H9 (cell line): ENCODE measurements at regions not wholly inside any gene's neighbourhood (a gene's known extent, or its start where the extent isn't known, plus 50 kb on each side); places are given as distances from the start of the nearest gene placed in this dataset.

Source experiments
- DNase-seq: peaks from one replicate; pipeline ENCODE4 v3.0.0-alpha.2; 2017
- H2AFZ ChIP-seq: one replicate; pipeline ENCODE4 v1.6.1; 2013; ENCODE audit warnings: mild to moderate bottlenecking, low read length, control low read depth, moderate library complexity
- H2AK5ac ChIP-seq: 2 replicates; pipeline ENCODE4 v1.6.1; 2013; ENCODE audit warnings: low read length, control low read depth, mixed read lengths; ENCODE audit not compliant: insufficient read length
- H2BK120ac ChIP-seq: one replicate; pipeline ENCODE4 v1.6.1; 2013; ENCODE audit warnings: low read depth, mild to moderate bottlenecking, low read length, control low read depth, inconsistent platforms; ENCODE audit not compliant: poor library complexity, severe bottlenecking
- H2BK12ac ChIP-seq: 2 replicates; pipeline ENCODE4 v1.6.1; 2013; ENCODE audit warnings: low read length, control low read depth, mixed read lengths, low read depth; ENCODE audit not compliant: insufficient read length
- H2BK15ac ChIP-seq: 2 replicates; pipeline ENCODE4 v1.6.1; 2013; ENCODE audit warnings: low read depth, low read length, control low read depth
- H2BK20ac ChIP-seq: one replicate; pipeline ENCODE4 v1.6.1; 2013; ENCODE audit warnings: low read depth, mild to moderate bottlenecking, low read length, control low read depth, inconsistent platforms; ENCODE audit not compliant: poor library complexity, severe bottlenecking
- H2BK5ac ChIP-seq: 2 replicates; pipeline ENCODE4 v1.6.1; 2013; ENCODE audit warnings: low read length, control low read depth, mixed read lengths; ENCODE audit not compliant: insufficient read length
- H3K14ac ChIP-seq: 2 replicates; pipeline ENCODE4 v1.6.1; 2013; ENCODE audit warnings: low read length, control low read depth; ENCODE audit not compliant: insufficient read depth
- H3K18ac ChIP-seq: 2 replicates; pipeline ENCODE4 v1.6.1; 2013; ENCODE audit warnings: low read depth, mild to moderate bottlenecking, mixed read lengths, low read length, control low read depth; ENCODE audit not compliant: insufficient read length
- H3K23ac ChIP-seq: 2 replicates; pipeline ENCODE4 v1.6.1; 2013; ENCODE audit warnings: low read length, control low read depth, mixed read lengths, low read depth; ENCODE audit not compliant: insufficient read length
- H3K23me2 ChIP-seq: 2 replicates; pipeline ENCODE4 v1.6.1; 2013; ENCODE audit warnings: low read depth, mild to moderate bottlenecking, mixed read lengths, low read length, control low read depth; ENCODE audit not compliant: insufficient read length, poor library complexity, severe bottlenecking
- H3K27ac ChIP-seq: 2 replicates; pipeline ENCODE4 v1.5.1; 2013; ENCODE audit warnings: low read length, control low read depth, mixed read lengths, low read depth; ENCODE audit not compliant: insufficient read length
- H3K27me3 ChIP-seq: 2 replicates; pipeline ENCODE4 v1.6.1; 2013; ENCODE audit warnings: low read length, control low read depth, inconsistent platforms; ENCODE audit not compliant: insufficient read depth
- H3K4ac ChIP-seq: 2 replicates; pipeline ENCODE4 v1.6.1; 2013; ENCODE audit warnings: low read depth, mild to moderate bottlenecking, control low read depth, inconsistent platforms, low read length, moderate library complexity
- H3K4me1 ChIP-seq: 2 replicates; pipeline ENCODE4 v1.6.1; 2013; ENCODE audit warnings: low read length, control low read depth, inconsistent platforms; ENCODE audit not compliant: insufficient read depth
- H3K4me2 ChIP-seq: 2 replicates; pipeline ENCODE4 v1.6.1; 2013; ENCODE audit warnings: low read length, control low read depth, mixed read lengths; ENCODE audit not compliant: insufficient read length, insufficient read depth
- H3K56ac ChIP-seq: 2 replicates; pipeline ENCODE4 v1.6.1; 2013; ENCODE audit warnings: low read depth, mild to moderate bottlenecking, mixed read lengths, low read length, control low read depth; ENCODE audit not compliant: insufficient read length
- H3K79me1 ChIP-seq: 2 replicates; pipeline ENCODE4 v1.6.1; 2013; ENCODE audit warnings: low read depth, mild to moderate bottlenecking, moderate library complexity, low read length, control low read depth, inconsistent platforms; ENCODE audit not compliant: insufficient read depth, poor library complexity, severe bottlenecking
- H3K79me2 ChIP-seq: 2 replicates; pipeline ENCODE4 v1.6.1; 2013; ENCODE audit warnings: low read length, control low read depth, inconsistent platforms; ENCODE audit not compliant: insufficient read depth
- H3K9ac ChIP-seq: 2 replicates; pipeline ENCODE4 v1.6.1; 2013; ENCODE audit warnings: low read length, control low read depth, mixed read lengths; ENCODE audit not compliant: insufficient read length; ENCODE audit errors: extremely low read depth
- H3K9me3 ChIP-seq: one replicate; pipeline ENCODE4 v1.6.1; 2013; ENCODE audit warnings: low read depth, low read length, inconsistent platforms; ENCODE audit not compliant: control insufficient read depth
- H3T11ph ChIP-seq: one replicate; pipeline ENCODE4 v1.6.1; 2013; ENCODE audit warnings: mild to moderate bottlenecking, low read length, control low read depth, inconsistent platforms
- H4K20me1 ChIP-seq: one replicate; pipeline ENCODE4 v1.6.1; 2013; ENCODE audit not compliant: control insufficient read depth, insufficient read length, insufficient read depth
- H4K5ac ChIP-seq: 2 replicates; pipeline ENCODE4 v1.6.1; 2013; ENCODE audit warnings: low read depth, mild to moderate bottlenecking, mixed read lengths, low read length, control low read depth; ENCODE audit not compliant: insufficient read length
- H4K8ac ChIP-seq: replicated peaks from 2 replicates; pipeline ENCODE4 v1.6.1; 2013; ENCODE audit warnings: low read length, control low read depth, mixed read lengths, low read depth; ENCODE audit not compliant: insufficient read length
- H4K91ac ChIP-seq: 2 replicates; pipeline ENCODE4 v1.6.1; 2013; ENCODE audit warnings: low read depth, mild to moderate bottlenecking, moderate library complexity, mixed read lengths, low read length, control low read depth; ENCODE audit not compliant: insufficient read length
- H3K27ac Mint-ChIP-seq, 3 experiments: 2 replicates in 2 of 3; 3 replicates in 1 of 3; pipeline ENCODE4 v1.8.0; 2020 to 2021; ENCODE audit warnings: mixed read lengths in 3 of 3, mild to moderate bottlenecking in 1 of 3, moderate library complexity in 1 of 3
- H3K27me3 Mint-ChIP-seq: 2 replicates; pipeline ENCODE4 v1.8.0; 2021; ENCODE audit warnings: low read depth, mild to moderate bottlenecking, moderate library complexity, mixed read lengths
- H3K36me3 Mint-ChIP-seq, 3 experiments: 2 replicates in 2 of 3; 3 replicates in 1 of 3; pipeline ENCODE4 v1.8.0; 2020 to 2021; ENCODE audit warnings: low read depth in 3 of 3, mixed read lengths in 3 of 3; ENCODE audit not compliant: insufficient read depth in 1 of 3
- H3K4me1 Mint-ChIP-seq, 2 experiments: 2 replicates each; pipeline ENCODE4 v1.8.0; 2020; ENCODE audit warnings: mixed read lengths in 2 of 2
- H3K4me3 Mint-ChIP-seq, 2 experiments: 2 replicates in 1 of 2; 3 replicates in 1 of 2; pipeline ENCODE4 v1.8.0; 2020 to 2021; ENCODE audit warnings: mild to moderate bottlenecking in 2 of 2, mixed read lengths in 2 of 2, moderate library complexity in 1 of 2
- H3K9me3 Mint-ChIP-seq, 2 experiments: 2 replicates in 1 of 2; 3 replicates in 1 of 2; pipeline ENCODE4 v1.8.0; 2020; ENCODE audit warnings: mild to moderate bottlenecking in 2 of 2, mixed read lengths in 2 of 2, moderate library complexity in 1 of 2
- TF ChIP-seq, protein P1 (sequence below): fragments of 200-600 bp; sonication (generic); conservative IDR thresholded peaks from 3 replicates; pipeline ENCODE4 v1.8.0; 2021; ENCODE audit warnings: antibody characterized with exemption, mild to moderate bottlenecking

DNA sequence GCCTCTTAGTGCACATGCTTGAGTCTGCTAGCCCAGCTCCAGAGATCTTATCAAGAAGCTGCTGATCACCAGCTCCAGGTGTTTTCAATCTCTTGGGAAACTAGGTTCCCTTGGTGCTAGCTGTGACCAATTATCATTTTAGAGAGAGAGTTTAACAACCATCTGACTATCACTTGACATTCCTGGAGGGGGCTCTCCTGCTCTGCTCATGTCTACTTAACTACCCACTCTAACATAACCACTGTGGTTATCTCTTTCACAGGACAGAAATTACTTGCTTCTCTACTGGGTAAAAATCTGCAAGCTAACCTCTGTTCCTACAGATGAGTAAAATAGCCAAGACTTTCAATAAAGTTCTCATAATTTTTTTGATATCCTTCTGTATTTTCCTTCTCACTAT is 823.4 kb upstream of the GJE1 start:
- H3K9me3 ChIP-seq, result no peaks in the 10 kb centered on the region
- no peak for DNase-seq
- H3K36me3 Mint-ChIP-seq, result peaks cover 8 to 13% (median 11%) of the 10 kb centered on the region in 3 experiments
- H4K20me1 ChIP-seq, result no peaks in the 10 kb centered on the region
- no peak overlapping the region for H2AFZ ChIP-seq
- H3K14ac ChIP-seq, result no peak overlapping the region
- H2BK5ac ChIP-seq, result no peak overlapping the region
- no peak overlapping the region for H3K56ac ChIP-seq
- H3K4ac ChIP-seq, result no peak overlapping the region
- H3K4me2 ChIP-seq, result no peak overlapping the region
- H3K23me2 ChIP-seq, result no peaks in the 10 kb centered on the region
- peaks cover 11 to 18% of the 10 kb centered on the region in 2 experiments for H3K4me1 Mint-ChIP-seq
- H2BK120ac ChIP-seq, result no peak overlapping the region
- no peak overlapping the region for H4K8ac ChIP-seq
- no peak overlapping the region for H2BK12ac ChIP-seq
- no peak overlapping the region for H3T11ph ChIP-seq
- no peaks in the 10 kb centered on the region for H3K27me3 Mint-ChIP-seq
- TF ChIP-seq, protein P1, sequence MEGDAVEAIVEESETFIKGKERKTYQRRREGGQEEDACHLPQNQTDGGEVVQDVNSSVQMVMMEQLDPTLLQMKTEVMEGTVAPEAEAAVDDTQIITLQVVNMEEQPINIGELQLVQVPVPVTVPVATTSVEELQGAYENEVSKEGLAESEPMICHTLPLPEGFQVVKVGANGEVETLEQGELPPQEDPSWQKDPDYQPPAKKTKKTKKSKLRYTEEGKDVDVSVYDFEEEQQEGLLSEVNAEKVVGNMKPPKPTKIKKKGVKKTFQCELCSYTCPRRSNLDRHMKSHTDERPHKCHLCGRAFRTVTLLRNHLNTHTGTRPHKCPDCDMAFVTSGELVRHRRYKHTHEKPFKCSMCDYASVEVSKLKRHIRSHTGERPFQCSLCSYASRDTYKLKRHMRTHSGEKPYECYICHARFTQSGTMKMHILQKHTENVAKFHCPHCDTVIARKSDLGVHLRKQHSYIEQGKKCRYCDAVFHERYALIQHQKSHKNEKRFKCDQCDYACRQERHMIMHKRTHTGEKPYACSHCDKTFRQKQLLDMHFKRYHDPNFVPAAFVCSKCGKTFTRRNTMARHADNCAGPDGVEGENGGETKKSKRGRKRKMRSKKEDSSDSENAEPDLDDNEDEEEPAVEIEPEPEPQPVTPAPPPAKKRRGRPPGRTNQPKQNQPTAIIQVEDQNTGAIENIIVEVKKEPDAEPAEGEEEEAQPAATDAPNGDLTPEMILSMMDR, result peak; percentile 50; the same call in 2 of the 3 replicates
- no peak overlapping the region for H3K9ac ChIP-seq
- no peaks in the 10 kb centered on the region for H3K79me2 ChIP-seq
- peak overlapping the region in 2 of 3 experiments; percentile 56 to 63; a peak in 2 of 7 replicates for H3K27ac Mint-ChIP-seq
- H3K27ac ChIP-seq, result no peak overlapping the region
- H3K23ac ChIP-seq, result no peak overlapping the region
- no peak overlapping the region for H2BK15ac ChIP-seq
- no peak overlapping the region for H2BK20ac ChIP-seq
- H3K27me3 ChIP-seq, result no peaks in the 10 kb centered on the region
- no peaks in the 10 kb centered on the region for H3K79me1 ChIP-seq
- H4K91ac ChIP-seq, result no peak overlapping the region
- H3K9me3 Mint-ChIP-seq, result peaks cover 10 to 14% of the 10 kb centered on the region in 2 experiments; a peak in 3 of 5 replicates
- H3K18ac ChIP-seq, result no peak overlapping the region
- H4K5ac ChIP-seq, result no peak overlapping the region
- H2AK5ac ChIP-seq, result no peak overlapping the region
- no peaks in the 10 kb centered on the region for H3K4me1 ChIP-seq
- no peak overlapping the region for H3K4me3 Mint-ChIP-seq
